GM23338 (cell line): ENCODE measurements at regions not wholly inside any gene's neighbourhood (a gene's known extent, or its start where the extent isn't known, plus 50 kb on each side); places are given as distances from the start of the nearest gene placed in this dataset.

ENCODE experiments used
- ATAC-seq: fragments of 200-7000 bp; cut with Tn5 transposase; 3 replicates; pipeline ENCODE4 v1.9.1; 2020
- DNase-seq: peaks from one replicate; pipeline ENCODE4 v3.0.0-alpha.2; 2015; ENCODE audit warnings: low spot score
- H2AFZ ChIP-seq: fragments of 200-600 bp; sonication (generic); 2 replicates; pipeline ENCODE4 v1.8.0; 2016; ENCODE audit warnings: antibody characterized with exemption, mild to moderate bottlenecking, moderate library complexity
- H3F3A ChIP-seq: fragments of 200-600 bp; sonication (generic); replicated peaks from 2 replicates; pipeline ENCODE4 v1.8.0; 2017; ENCODE audit warnings: antibody characterized with exemption, mixed run types, low read depth
- H3K27ac ChIP-seq: fragments of 200-600 bp; sonication (generic); 2 replicates; pipeline ENCODE4 v1.6.1; 2016; ENCODE audit warnings: low read depth
- H3K27me3 ChIP-seq: fragments of 200-600 bp; sonication (generic); 2 replicates; pipeline ENCODE4 v1.8.0; 2016; ENCODE audit warnings: mild to moderate bottlenecking, mixed run types, moderate library complexity; ENCODE audit not compliant: insufficient read depth
- H3K36me3 ChIP-seq: fragments of 200-600 bp; sonication (generic); 2 replicates; pipeline ENCODE4 v1.8.0; 2016; ENCODE audit warnings: mild to moderate bottlenecking; ENCODE audit not compliant: insufficient read depth
- H3K4me1 ChIP-seq: fragments of 200-600 bp; sonication (generic); 2 replicates; pipeline ENCODE4 v1.8.0; 2016; ENCODE audit warnings: mild to moderate bottlenecking, moderate library complexity; ENCODE audit not compliant: insufficient read depth
- H3K4me2 ChIP-seq: fragments of 200-600 bp; sonication (generic); 2 replicates; pipeline ENCODE4 v1.7.1; 2017; ENCODE audit warnings: mixed run types
- H3K4me3 ChIP-seq: fragments of 200-600 bp; sonication (generic); 2 replicates; pipeline ENCODE4 v1.6.1; 2016; ENCODE audit warnings: mixed run types
- H3K79me2 ChIP-seq: fragments of 200-600 bp; sonication (generic); replicated peaks from 2 replicates; pipeline ENCODE4 v1.8.0; 2017; ENCODE audit warnings: mild to moderate bottlenecking; ENCODE audit not compliant: insufficient read depth
- H3K9me2 ChIP-seq: fragments of 200-600 bp; sonication (generic); 2 replicates; pipeline ENCODE4 v1.8.0; 2017; ENCODE audit not compliant: insufficient read depth
- H4K20me1 ChIP-seq: fragments of 200-600 bp; sonication (generic); replicated peaks from 2 replicates; pipeline ENCODE4 v1.8.0; 2017; ENCODE audit warnings: mild to moderate bottlenecking; ENCODE audit not compliant: insufficient read depth
- H3K27ac Mint-ChIP-seq: 2 replicates; pipeline ENCODE4 v1.8.0; 2020; ENCODE audit warnings: inconsistent platforms, mild to moderate bottlenecking, moderate library complexity, mixed read lengths
- H3K27me3 Mint-ChIP-seq: 3 replicates; pipeline ENCODE4 v1.8.0; 2022; ENCODE audit warnings: low read depth, mild to moderate bottlenecking, moderate library complexity, mixed read lengths, inconsistent platforms; ENCODE audit not compliant: insufficient read depth, poor library complexity
- H3K36me3 Mint-ChIP-seq: 3 replicates; pipeline ENCODE4 v1.8.0; 2021; ENCODE audit warnings: low read depth, mild to moderate bottlenecking, inconsistent platforms, moderate library complexity, mixed read lengths
- H3K4me1 Mint-ChIP-seq: 3 replicates; pipeline ENCODE4 v1.8.0; 2020; ENCODE audit warnings: mild to moderate bottlenecking, inconsistent platforms, mixed read lengths
- H3K4me3 Mint-ChIP-seq: 3 replicates; pipeline ENCODE4 v1.8.0; 2021; ENCODE audit warnings: moderate library complexity, mild to moderate bottlenecking, inconsistent platforms, mixed read lengths
- H3K9me3 Mint-ChIP-seq: 3 replicates; pipeline ENCODE4 v1.8.0; 2020; ENCODE audit warnings: moderate library complexity, mild to moderate bottlenecking, inconsistent platforms, mixed read lengths
- CREB1 ChIP-seq: fragments of 250-450 bp; sonication (Bioruptor Pico); IDR thresholded peaks from 2 replicates; pipeline ENCODE4 v1.5.0; 2020; ENCODE audit warnings: low read depth, mild to moderate bottlenecking, moderate library complexity
- EZH2 ChIP-seq: fragments of 200-600 bp; sonication (generic); IDR thresholded peaks from one replicate; pipeline ENCODE4 v1.8.0; 2017; ENCODE audit warnings: antibody characterized with exemption, mild to moderate bottlenecking, low read depth; ENCODE audit not compliant: unreplicated experiment
- EZH2phosphoT487 ChIP-seq: fragments of 200-600 bp; sonication (generic); IDR thresholded peaks from one replicate; pipeline ENCODE4 v1.8.1; 2018; ENCODE audit warnings: antibody characterized with exemption; ENCODE audit not compliant: unreplicated experiment
- JUNB ChIP-seq: IDR thresholded peaks from one replicate; pipeline ENCODE4 v1.6.1; 2016; ENCODE audit warnings: antibody characterized with exemption; ENCODE audit not compliant: unreplicated experiment
- NANOG ChIP-seq: IDR thresholded peaks from 2 replicates; pipeline ENCODE4 v1.6.1; 2016; ENCODE audit warnings: antibody characterized with exemption, borderline replicate concordance
- STAT1 ChIP-seq: IDR thresholded peaks from one replicate; pipeline ENCODE4 v1.6.1; 2016; ENCODE audit warnings: antibody characterized with exemption; ENCODE audit not compliant: unreplicated experiment
- ZNF114 ChIP-seq: fragments of 250-450 bp; sonication (Bioruptor Pico); IDR thresholded peaks from 2 replicates; pipeline ENCODE4 v1.5.0; 2020; ENCODE audit warnings: mild to moderate bottlenecking, moderate library complexity
- ZNF331 ChIP-seq: fragments of 250-450 bp; sonication (Bioruptor Pico); IDR thresholded peaks from 2 replicates; pipeline ENCODE4 v1.5.0; 2020; ENCODE audit warnings: low read depth, mild to moderate bottlenecking, moderate library complexity
- TF ChIP-seq, protein P1 (sequence below): fragments of 250-450 bp; sonication (Bioruptor Pico); IDR thresholded peaks from 2 replicates; pipeline ENCODE4 v1.5.0; 2020; ENCODE audit warnings: mild to moderate bottlenecking, moderate library complexity
- TF ChIP-seq, protein P2 (sequence below), 2 experiments: fragments of 200-600 bp in 1 of 2; sonication (generic) in 1 of 2; conservative IDR thresholded peaks; 2 replicates each; pipeline versions ENCODE4 v1.5.1 to v1.6.1; 2016 to 2017; ENCODE audit warnings: antibody characterized with exemption in 2 of 2, low read depth in 2 of 2, mild to moderate bottlenecking in 2 of 2, moderate library complexity in 1 of 2

DNA sequence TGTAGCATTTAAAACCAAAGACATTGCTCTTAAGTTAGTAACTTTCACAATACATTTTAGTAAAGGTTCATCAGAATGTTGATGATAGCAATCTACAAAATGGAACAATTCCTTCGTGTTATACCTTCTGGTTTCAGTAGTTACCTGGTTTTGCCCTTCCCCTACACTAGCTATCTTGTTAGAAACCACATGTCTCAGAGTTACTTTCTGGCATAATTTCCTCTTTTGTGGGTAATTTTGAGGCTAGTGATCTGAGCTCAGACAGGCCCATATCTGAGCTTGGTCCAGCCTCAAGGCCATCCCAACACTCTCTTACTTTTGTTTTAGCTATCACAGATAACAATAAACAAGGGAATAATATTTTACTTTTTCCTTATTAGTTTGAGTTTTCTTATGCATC lies 196.9 kb downstream of the KITLG start:
- Histone ChIP-seq H3K27me3 (no peaks in the 10 kb centered on the region), H3K4me1 (no peaks in the 10 kb centered on the region), H2AFZ (no peak overlapping the region), H3K9me2 (peaks cover 5% of the 10 kb centered on the region; the same call in 1 of the 2 replicates), H3K4me3 (no peak overlapping the region), H3K27ac (no peak overlapping the region), H4K20me1 (no peaks in the 10 kb centered on the region), H3K4me2 (no peak overlapping the region), H3F3A (no peaks in the 10 kb centered on the region), H3K36me3 (no peaks in the 10 kb centered on the region; the same call in 1 of the 2 replicates), H3K79me2 (no peaks in the 10 kb centered on the region)
- no peaks in the 10 kb centered on the region; the same call in 2 of the 3 replicates for H3K36me3 Mint-ChIP-seq
- no peaks in the 10 kb centered on the region for H3K4me1 Mint-ChIP-seq
- H3K27me3 Mint-ChIP-seq: no peaks in the 10 kb centered on the region
- TF ChIP-seq ZNF114: no peak
- no peak for TF ChIP-seq JUNB
- TF ChIP-seq, protein P1, sequence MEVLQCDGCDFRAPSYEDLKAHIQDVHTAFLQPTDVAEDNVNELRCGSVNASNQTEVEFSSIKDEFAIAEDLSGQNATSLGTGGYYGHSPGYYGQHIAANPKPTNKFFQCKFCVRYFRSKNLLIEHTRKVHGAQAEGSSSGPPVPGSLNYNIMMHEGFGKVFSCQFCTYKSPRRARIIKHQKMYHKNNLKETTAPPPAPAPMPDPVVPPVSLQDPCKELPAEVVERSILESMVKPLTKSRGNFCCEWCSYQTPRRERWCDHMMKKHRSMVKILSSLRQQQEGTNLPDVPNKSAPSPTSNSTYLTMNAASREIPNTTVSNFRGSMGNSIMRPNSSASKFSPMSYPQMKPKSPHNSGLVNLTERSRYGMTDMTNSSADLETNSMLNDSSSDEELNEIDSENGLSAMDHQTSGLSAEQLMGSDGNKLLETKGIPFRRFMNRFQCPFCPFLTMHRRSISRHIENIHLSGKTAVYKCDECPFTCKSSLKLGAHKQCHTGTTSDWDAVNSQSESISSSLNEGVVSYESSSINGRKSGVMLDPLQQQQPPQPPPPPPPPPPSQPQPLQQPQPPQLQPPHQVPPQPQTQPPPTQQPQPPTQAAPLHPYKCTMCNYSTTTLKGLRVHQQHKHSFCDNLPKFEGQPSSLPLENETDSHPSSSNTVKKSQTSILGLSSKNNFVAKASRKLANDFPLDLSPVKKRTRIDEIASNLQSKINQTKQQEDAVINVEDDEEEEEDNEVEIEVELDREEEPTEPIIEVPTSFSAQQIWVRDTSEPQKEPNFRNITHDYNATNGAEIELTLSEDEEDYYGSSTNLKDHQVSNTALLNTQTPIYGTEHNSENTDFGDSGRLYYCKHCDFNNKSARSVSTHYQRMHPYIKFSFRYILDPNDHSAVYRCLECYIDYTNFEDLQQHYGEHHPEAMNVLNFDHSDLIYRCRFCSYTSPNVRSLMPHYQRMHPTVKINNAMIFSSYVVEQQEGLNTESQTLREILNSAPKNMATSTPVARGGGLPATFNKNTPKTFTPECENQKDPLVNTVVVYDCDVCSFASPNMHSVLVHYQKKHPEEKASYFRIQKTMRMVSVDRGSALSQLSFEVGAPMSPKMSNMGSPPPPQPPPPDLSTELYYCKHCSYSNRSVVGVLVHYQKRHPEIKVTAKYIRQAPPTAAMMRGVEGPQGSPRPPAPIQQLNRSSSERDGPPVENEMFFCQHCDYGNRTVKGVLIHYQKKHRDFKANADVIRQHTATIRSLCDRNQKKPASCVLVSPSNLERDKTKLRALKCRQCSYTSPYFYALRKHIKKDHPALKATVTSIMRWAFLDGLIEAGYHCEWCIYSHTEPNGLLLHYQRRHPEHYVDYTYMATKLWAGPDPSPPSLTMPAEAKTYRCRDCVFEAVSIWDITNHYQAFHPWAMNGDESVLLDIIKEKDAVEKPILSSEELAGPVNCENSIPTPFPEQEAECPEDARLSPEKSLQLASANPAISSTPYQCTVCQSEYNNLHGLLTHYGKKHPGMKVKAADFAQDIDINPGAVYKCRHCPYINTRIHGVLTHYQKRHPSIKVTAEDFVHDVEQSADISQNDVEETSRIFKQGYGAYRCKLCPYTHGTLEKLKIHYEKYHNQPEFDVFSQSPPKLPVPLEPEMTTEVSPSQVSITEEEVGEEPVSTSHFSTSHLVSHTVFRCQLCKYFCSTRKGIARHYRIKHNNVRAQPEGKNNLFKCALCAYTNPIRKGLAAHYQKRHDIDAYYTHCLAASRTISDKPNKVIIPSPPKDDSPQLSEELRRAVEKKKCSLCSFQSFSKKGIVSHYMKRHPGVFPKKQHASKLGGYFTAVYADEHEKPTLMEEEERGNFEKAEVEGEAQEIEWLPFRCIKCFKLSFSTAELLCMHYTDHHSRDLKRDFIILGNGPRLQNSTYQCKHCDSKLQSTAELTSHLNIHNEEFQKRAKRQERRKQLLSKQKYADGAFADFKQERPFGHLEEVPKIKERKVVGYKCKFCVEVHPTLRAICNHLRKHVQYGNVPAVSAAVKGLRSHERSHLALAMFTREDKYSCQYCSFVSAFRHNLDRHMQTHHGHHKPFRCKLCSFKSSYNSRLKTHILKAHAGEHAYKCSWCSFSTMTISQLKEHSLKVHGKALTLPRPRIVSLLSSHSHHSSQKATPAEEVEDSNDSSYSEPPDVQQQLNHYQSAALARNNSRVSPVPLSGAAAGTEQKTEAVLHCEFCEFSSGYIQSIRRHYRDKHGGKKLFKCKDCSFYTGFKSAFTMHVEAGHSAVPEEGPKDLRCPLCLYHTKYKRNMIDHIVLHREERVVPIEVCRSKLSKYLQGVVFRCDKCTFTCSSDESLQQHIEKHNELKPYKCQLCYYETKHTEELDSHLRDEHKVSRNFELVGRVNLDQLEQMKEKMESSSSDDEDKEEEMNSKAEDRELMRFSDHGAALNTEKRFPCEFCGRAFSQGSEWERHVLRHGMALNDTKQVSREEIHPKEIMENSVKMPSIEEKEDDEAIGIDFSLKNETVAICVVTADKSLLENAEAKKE (CRISPR knock-in tag): no peak
- no peak for TF ChIP-seq CREB1
- no peak for TF ChIP-seq STAT1
- TF ChIP-seq NANOG: no peak
- TF ChIP-seq EZH2: no peak
- TF ChIP-seq EZH2phosphoT487: no peak
- TF ChIP-seq ZNF331 (CRISPR knock-in tag): no peak
- TF ChIP-seq, protein P2, sequence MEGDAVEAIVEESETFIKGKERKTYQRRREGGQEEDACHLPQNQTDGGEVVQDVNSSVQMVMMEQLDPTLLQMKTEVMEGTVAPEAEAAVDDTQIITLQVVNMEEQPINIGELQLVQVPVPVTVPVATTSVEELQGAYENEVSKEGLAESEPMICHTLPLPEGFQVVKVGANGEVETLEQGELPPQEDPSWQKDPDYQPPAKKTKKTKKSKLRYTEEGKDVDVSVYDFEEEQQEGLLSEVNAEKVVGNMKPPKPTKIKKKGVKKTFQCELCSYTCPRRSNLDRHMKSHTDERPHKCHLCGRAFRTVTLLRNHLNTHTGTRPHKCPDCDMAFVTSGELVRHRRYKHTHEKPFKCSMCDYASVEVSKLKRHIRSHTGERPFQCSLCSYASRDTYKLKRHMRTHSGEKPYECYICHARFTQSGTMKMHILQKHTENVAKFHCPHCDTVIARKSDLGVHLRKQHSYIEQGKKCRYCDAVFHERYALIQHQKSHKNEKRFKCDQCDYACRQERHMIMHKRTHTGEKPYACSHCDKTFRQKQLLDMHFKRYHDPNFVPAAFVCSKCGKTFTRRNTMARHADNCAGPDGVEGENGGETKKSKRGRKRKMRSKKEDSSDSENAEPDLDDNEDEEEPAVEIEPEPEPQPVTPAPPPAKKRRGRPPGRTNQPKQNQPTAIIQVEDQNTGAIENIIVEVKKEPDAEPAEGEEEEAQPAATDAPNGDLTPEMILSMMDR (conservative IDR thresholded peaks at IDR 0.05; ENCODE audit: low read depth in 2 of 2): no peak
- no peaks in the 10 kb centered on the region; the same call in 2 of the 3 replicates for H3K9me3 Mint-ChIP-seq
- ATAC-seq: no peak
- no peak overlapping the region for H3K27ac Mint-ChIP-seq
- no peak for DNase-seq
- no peak overlapping the region for H3K4me3 Mint-ChIP-seq
